Endodermal cell (in vitro differentiated cells): ENCODE measurements at regions not wholly inside any gene's neighbourhood (a gene's known extent, or its start where the extent isn't known, plus 50 kb on each side); places are given as distances from the start of the nearest gene placed in this dataset.
"Not testable (repeated sequence)": the region's sequence is repeated elsewhere in the genome, so short reads cannot be mapped to it uniquely, and the experiment has no call there.

Source experiments
- DNase-seq: peaks from one replicate; pipeline ENCODE4 v3.0.0-alpha.2; 2017
- H3K27ac ChIP-seq: 2 replicates; pipeline ENCODE4 v1.5.1; 2013; ENCODE audit warnings: mild to moderate bottlenecking, low read depth, low read length, moderate library complexity
- H3K27me3 ChIP-seq: 2 replicates; pipeline ENCODE4 v1.6.1; 2013; ENCODE audit warnings: mild to moderate bottlenecking, low read length, moderate library complexity; ENCODE audit not compliant: insufficient read depth, control insufficient read depth, poor library complexity, severe bottlenecking
- H3K36me3 ChIP-seq: 2 replicates; pipeline ENCODE4 v1.7.0; 2013; ENCODE audit warnings: mild to moderate bottlenecking, low read length, moderate library complexity; ENCODE audit not compliant: control insufficient read depth, insufficient read depth
- H3K4me1 ChIP-seq: one replicate; pipeline ENCODE4 v1.7.0; 2013; ENCODE audit warnings: low read length; ENCODE audit not compliant: control insufficient read depth, insufficient read depth
- H3K4me3 ChIP-seq: 2 replicates; pipeline ENCODE4 v1.5.1; 2013; ENCODE audit warnings: mild to moderate bottlenecking, low read length, moderate library complexity
- H3K9ac ChIP-seq: 2 replicates; pipeline ENCODE4 v1.6.1; 2013; ENCODE audit warnings: mild to moderate bottlenecking, low read length, moderate library complexity; ENCODE audit not compliant: poor library complexity, severe bottlenecking; ENCODE audit errors: extremely low read depth
- H3K9me3 ChIP-seq: 2 replicates; pipeline ENCODE4 v1.6.1; 2013; ENCODE audit warnings: mild to moderate bottlenecking, low read length, moderate library complexity; ENCODE audit not compliant: control insufficient read depth
- H3K27ac Mint-ChIP-seq: 2 replicates; pipeline ENCODE4 v1.8.0; 2020; ENCODE audit warnings: mixed read lengths
- H3K27me3 Mint-ChIP-seq: 2 replicates; pipeline ENCODE4 v1.8.0; 2021; ENCODE audit warnings: mild to moderate bottlenecking, mixed read lengths; ENCODE audit not compliant: insufficient read depth
- H3K36me3 Mint-ChIP-seq: 2 replicates; pipeline ENCODE4 v1.8.0; 2020; ENCODE audit warnings: low read depth, mixed read lengths
- H3K4me1 Mint-ChIP-seq: 2 replicates; pipeline ENCODE4 v1.8.0; 2020; ENCODE audit warnings: mixed read lengths
- H3K4me3 Mint-ChIP-seq: 2 replicates; pipeline ENCODE4 v1.8.0; 2020; ENCODE audit warnings: mild to moderate bottlenecking, moderate library complexity, mixed read lengths
- H3K9me3 Mint-ChIP-seq: 2 replicates; pipeline ENCODE4 v1.8.0; 2020; ENCODE audit warnings: mild to moderate bottlenecking, mixed read lengths
- WGBS, 2 experiments: methylation state at CpG; one replicate each; pipeline versions ENCODE4 v1.1.5 to v1.1.7; 2013; ENCODE audit warnings: missing lambda C conversion rate in 2 of 2, mixed read lengths in 1 of 2; ENCODE audit not compliant: insufficient coverage in 1 of 2, insufficient read length in 1 of 2; 5-methylcytosine and 5-hydroxymethylcytosine counted together

DNA sequence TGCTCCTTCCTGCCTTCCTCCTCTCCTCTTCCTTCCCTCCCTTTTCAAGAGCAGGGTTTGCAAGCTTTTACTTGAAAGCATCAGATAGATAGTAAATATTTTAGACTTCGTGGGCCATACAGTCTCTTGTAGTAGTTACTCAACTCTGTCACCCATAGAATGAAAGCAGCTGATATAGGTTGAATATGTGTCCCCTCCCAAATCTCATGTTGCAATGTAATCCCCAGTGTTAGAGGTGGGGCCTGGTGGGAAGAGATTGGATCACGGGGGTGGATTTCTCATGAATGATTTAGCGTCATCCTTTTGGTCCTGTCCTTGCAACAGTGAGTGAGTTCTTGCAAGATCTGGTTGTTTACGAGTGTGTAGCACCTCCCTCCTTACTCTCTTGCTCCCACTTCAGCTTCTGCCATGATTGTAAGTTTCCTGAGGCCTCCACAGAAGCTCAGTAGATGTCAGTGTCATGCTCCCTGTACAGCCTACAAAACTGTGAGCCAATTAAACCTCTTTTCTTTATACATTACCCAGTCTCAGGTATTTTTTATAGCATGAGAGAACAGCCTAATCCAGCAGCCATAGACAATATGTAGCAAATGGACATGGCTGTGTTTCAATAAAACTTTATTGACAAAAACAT, 124.7 kb downstream of the ART5 start:
- Mint-ChIP-seq H3K27ac (peak overlapping the region; percentile 87), H3K4me1 (peaks cover 38% of the 10 kb centered on the region), H3K9me3 (peaks cover 76% of the 10 kb centered on the region), H3K4me3 (peak overlapping the region; percentile 5), H3K36me3 (peaks cover 56% of the 10 kb centered on the region)
- peaks cover 51% of the 10 kb centered on the region for H3K9me3 ChIP-seq
- H3K9ac ChIP-seq: peak overlapping the region; percentile 20
- H3K4me1 ChIP-seq, H3K27me3 Mint-ChIP-seq, H3K27ac ChIP-seq, DNase-seq, H3K27me3 ChIP-seq: not testable (repeated sequence)
- 83 to 88% methylated on average over 1 to 3 of the region's 4 CpGs for WGBS, 2 experiments
- peaks cover 25% of the 10 kb centered on the region for H3K36me3 ChIP-seq
- peak overlapping the region; percentile 53 for H3K4me3 ChIP-seq

DNA sequence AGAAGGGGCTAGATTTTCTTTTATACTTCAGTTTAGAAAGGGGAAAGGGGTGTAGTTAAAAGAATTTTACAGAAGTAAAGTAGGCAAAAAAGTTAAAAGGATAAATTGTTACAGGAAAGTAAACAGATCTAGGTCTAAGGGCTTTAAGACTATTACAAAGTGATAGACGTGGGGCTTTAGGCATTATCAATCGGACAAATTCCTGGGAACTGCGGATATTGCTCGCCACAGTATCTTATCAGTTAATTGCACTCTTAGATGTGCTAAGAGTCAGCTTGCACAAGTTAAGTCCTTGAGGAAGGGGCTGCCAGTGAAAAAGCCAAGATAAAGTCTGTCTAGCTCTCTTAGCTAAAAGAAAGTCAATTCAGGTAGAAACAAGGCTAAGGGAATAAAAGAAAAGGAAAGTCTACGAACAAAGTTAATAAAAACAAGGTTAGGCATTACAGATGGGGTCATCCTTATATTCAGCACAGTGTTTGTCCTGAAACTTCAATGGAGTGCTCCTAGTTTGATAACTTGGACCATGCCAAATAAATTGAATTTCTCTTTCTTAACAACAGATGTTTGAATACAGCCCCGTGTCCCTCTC, 125.4 kb downstream of the ART5 start:
- H3K27ac Mint-ChIP-seq: peak overlapping the region; percentile 87
- 46 to 70% methylated on average over 2 to 6 of the region's 6 CpGs for WGBS, 2 experiments

DNA sequence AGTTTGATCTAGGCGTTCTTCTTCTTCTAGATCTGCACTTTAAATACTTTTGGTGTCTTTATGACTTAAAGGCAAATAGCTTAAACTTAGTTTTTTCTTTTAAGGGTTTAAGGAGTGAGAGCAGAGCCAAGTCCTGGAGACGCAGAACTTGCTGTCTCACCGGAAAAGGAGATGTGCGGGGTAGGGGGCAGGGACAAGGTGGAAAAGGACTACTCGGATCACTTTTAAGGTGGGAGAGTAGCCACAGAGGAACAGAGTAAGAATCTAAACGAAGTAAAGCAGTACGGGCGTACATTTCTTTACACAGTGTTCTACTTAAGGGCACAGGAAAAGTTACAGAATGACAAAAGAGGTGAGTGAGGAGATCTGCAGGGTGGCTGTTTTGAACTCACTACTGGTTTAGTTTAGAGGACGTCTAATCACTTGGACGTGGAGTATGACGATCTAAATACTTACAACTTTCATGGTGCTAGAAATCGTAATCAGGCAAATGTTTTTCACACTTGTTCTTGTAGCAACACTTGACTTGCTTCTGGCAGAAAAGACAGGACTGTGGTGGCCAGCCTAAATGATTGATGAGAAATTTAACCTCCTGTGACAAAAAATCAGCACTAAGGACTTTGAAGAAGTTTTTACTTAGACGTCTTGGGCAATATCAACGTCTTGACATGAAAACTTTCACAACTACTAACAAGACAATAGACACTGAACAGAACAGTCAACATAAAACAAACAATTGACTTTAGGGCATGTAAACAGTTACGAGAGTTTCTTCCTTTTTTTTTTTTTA, 127.0 kb downstream of the ART5 start:
- not testable (repeated sequence) for DNase-seq, H3K27ac ChIP-seq, H3K27me3 ChIP-seq, H3K27me3 Mint-ChIP-seq, H3K4me1 ChIP-seq, H3K9ac ChIP-seq
- Histone ChIP-seq H3K36me3 (peaks cover 11% of the 10 kb centered on the region), H3K9me3 (peaks cover 37% of the 10 kb centered on the region), H3K4me3 (peak overlapping the region; percentile 61)
- H3K36me3 Mint-ChIP-seq: peaks cover 40% of the 10 kb centered on the region
- peaks cover 69% of the 10 kb centered on the region for H3K9me3 Mint-ChIP-seq
- peaks cover 56% of the 10 kb centered on the region for H3K4me1 Mint-ChIP-seq
- peak overlapping the region; percentile 82 for H3K27ac Mint-ChIP-seq
- H3K4me3 Mint-ChIP-seq: peak overlapping the region; percentile 55
- 70 to 88% methylated on average over 9 to 15 of the region's 15 CpGs for WGBS, 2 experiments

More for the DNA sequence above, 125.4 kb downstream of the ART5 start:
- Mint-ChIP-seq H3K36me3 (peaks cover 52% of the 10 kb centered on the region), H3K9me3 (peaks cover 75% of the 10 kb centered on the region), H3K4me3 (peak overlapping the region; percentile 55), H3K4me1 (peaks cover 44% of the 10 kb centered on the region)
- DNase-seq, H3K4me3 ChIP-seq, H3K27me3 ChIP-seq, H3K27me3 Mint-ChIP-seq, H3K27ac ChIP-seq, H3K4me1 ChIP-seq: not testable (repeated sequence)
- Histone ChIP-seq H3K9ac (peak overlapping the region; percentile 44), H3K36me3 (peaks cover 24% of the 10 kb centered on the region), H3K9me3 (peaks cover 45% of the 10 kb centered on the region)

DNA sequence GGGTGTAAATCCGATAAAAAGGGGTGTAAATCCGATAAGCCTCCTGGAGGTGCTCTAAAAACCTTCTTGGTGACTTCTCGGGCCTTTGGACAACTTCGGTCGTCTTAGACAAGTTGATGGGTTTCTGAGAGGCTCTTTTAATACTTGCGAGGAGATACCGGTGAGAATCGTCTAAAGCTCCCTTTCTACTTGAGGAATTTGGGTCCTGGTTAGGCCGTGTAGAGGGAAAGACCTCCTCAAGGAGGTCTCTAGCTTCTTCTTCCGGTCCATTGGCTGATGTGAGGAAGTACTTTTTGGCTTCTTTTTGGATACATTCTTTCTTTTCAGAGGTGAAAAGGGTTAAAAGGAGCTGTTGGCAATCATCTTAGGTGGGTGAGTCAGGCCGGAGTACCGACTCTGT, 128.5 kb downstream of the ART5 start:
- not testable (repeated sequence) for H3K4me1 ChIP-seq, H3K27me3 Mint-ChIP-seq, DNase-seq, H3K36me3 ChIP-seq, H3K27ac ChIP-seq, H3K27me3 ChIP-seq, H3K4me3 ChIP-seq
- Mint-ChIP-seq H3K9me3 (peaks cover 69% of the 10 kb centered on the region), H3K27ac (peak overlapping the region; percentile 95), H3K4me1 (peaks cover 63% of the 10 kb centered on the region), H3K36me3 (peaks cover 39% of the 10 kb centered on the region), H3K4me3 (peak overlapping the region; percentile 55)
- Histone ChIP-seq H3K9ac (peak overlapping the region; percentile 20), H3K9me3 (peaks cover 27% of the 10 kb centered on the region)
- 83 to 84% methylated on average over 9 to 10 of the region's 12 CpGs for WGBS, 2 experiments

DNA sequence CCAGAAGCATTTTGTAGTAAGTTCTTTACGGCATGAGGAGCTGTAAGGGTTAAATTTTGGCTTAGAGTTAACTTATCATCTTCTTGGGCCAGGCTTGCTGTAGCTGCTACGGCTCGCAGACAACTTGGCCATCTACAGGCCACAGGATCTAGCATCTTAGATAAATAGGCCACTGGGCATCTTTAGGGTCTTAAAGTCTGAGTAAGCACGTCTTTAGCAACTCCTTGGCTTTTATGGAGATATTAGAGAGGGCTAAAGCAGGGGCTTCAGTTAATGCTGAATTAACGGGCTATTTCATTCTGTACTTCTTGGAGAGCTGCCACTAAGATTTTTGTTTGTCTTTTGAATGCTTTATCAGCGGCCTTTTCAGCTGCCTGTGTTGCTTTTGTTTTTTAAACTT, 129.0 kb downstream of the ART5 start:
- Mint-ChIP-seq H3K4me3 (peak overlapping the region; percentile 55), H3K27ac (peak overlapping the region; percentile 95), H3K9me3 (peaks cover 70% of the 10 kb centered on the region), H3K36me3 (peaks cover 40% of the 10 kb centered on the region), H3K4me1 (peaks cover 63% of the 10 kb centered on the region)
- H3K4me1 ChIP-seq, H3K4me3 ChIP-seq, DNase-seq, H3K27me3 ChIP-seq, H3K27ac ChIP-seq, H3K27me3 Mint-ChIP-seq, H3K36me3 ChIP-seq: not testable (repeated sequence)
- peaks cover 32% of the 10 kb centered on the region for H3K9me3 ChIP-seq
- H3K9ac ChIP-seq: peak overlapping the region; percentile 42
- 55 to 75% methylated on average over 4 to 5 of the region's 6 CpGs for WGBS, 2 experiments

DNA sequence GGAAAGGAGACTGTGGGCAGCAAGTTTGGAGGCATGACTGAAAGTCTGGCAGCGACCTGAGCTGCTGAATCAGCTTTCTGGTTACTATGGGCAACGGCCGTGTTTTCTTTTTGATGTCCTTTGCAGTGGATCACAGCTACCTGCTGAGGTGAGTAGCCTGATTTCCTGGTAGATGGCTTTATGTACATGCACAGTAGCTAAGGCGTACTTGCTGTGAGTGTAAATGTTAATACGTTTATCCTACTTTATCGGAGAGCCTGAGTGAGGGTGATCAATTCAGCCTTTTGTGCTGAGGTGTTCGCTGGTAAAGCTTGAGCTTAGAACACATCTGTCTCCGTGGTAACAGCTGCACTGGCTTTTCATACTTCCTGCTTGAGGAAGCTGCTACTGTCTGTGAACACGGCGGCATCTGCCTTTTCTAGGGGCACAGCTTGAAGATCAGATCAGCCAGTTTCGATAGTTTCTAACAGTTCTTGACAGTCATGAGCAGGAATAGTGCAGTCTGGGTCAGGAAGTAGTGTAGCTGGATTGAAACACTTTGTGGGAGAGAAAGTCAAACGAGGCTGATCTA, 129.6 kb downstream of the ART5 start:
- H3K9me3 ChIP-seq: peaks cover 35% of the 10 kb centered on the region
- H3K9me3 Mint-ChIP-seq: peaks cover 69% of the 10 kb centered on the region
- H3K27me3 ChIP-seq, H3K4me1 ChIP-seq, H3K27ac ChIP-seq, H3K27me3 Mint-ChIP-seq: not testable (repeated sequence)
- peaks cover 44% of the 10 kb centered on the region for H3K36me3 Mint-ChIP-seq
- peak overlapping the region; percentile 95 for H3K27ac Mint-ChIP-seq
- H3K36me3 ChIP-seq: peaks cover 11% of the 10 kb centered on the region
- peak; percentile 64 for DNase-seq
- peak overlapping the region; percentile 56 for H3K4me3 ChIP-seq
- 56 to 70% methylated on average over 3 to 12 of the region's 12 CpGs for WGBS, 2 experiments
- peak overlapping the region; percentile 55 for H3K4me3 Mint-ChIP-seq
- peak overlapping the region; percentile 42 for H3K9ac ChIP-seq
- peaks cover 62% of the 10 kb centered on the region for H3K4me1 Mint-ChIP-seq
